Peyer's patch (tissue), 4 donors: ENCODE measurements at regions not wholly inside any gene's neighbourhood (a gene's known extent, or its start where the extent isn't known, plus 50 kb on each side); places are given as distances from the start of the nearest gene placed in this dataset.

ENCODE experiments used
- POLR2A ChIP-seq, 2 donors: fragments of 450-650 bp; IDR thresholded peaks; one replicate each; pipeline ENCODE4 v1.5.1; 2017; ENCODE audit warnings: antibody characterized with exemption in 2 of 2, mild to moderate bottlenecking in 2 of 2, moderate library complexity in 2 of 2
- TF ChIP-seq, protein P1 (sequence below), 6 experiments: fragments of 450-650 bp in 4 of 6; fragments of 200-600 bp in 2 of 6; sonication (generic) in 1 of 6; IDR thresholded peaks; one replicate each; pipeline ENCODE4 v1.5.1; 2017 to 2019; ENCODE audit warnings: antibody characterized with exemption in 6 of 6, mild to moderate bottlenecking in 3 of 6, moderate library complexity in 1 of 6

DNA sequence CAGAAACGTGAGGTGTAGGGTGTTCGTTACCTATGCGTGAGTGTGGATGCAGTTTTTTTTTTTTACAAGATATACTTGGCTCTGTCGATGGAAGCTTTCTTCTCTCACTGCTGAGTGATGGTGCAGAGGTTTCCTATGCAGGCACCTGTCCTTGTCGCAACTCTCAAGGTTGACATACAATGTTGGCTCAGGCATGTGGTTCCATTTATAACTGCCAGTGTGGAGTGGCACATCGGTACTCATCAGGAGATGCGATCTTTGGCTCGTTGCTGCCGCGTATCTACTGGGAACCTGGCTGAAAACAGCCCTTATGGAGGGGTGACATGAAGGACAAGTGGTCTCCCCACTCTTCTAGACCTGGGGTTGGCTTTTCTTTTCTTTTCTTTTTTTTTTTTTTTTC is 109.0 kb downstream of the ZNF664 start:
- TF ChIP-seq, protein P1, sequence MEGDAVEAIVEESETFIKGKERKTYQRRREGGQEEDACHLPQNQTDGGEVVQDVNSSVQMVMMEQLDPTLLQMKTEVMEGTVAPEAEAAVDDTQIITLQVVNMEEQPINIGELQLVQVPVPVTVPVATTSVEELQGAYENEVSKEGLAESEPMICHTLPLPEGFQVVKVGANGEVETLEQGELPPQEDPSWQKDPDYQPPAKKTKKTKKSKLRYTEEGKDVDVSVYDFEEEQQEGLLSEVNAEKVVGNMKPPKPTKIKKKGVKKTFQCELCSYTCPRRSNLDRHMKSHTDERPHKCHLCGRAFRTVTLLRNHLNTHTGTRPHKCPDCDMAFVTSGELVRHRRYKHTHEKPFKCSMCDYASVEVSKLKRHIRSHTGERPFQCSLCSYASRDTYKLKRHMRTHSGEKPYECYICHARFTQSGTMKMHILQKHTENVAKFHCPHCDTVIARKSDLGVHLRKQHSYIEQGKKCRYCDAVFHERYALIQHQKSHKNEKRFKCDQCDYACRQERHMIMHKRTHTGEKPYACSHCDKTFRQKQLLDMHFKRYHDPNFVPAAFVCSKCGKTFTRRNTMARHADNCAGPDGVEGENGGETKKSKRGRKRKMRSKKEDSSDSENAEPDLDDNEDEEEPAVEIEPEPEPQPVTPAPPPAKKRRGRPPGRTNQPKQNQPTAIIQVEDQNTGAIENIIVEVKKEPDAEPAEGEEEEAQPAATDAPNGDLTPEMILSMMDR (IDR thresholded peaks at IDR 0.05): no peak
- no peak for TF ChIP-seq POLR2A (IDR thresholded peaks at IDR 0.05)
